Stimulated activated CD8-positive, alpha-beta memory T cell treated with anti-CD3 and anti-CD28 coated beads, Interleukin-12 subunit alpha, Interleukin-12 subunit beta, amount 100 ng/mL, for 24 hours (primary cell): ENCODE measurements at regions not wholly inside any gene's neighbourhood (a gene's known extent, or its start where the extent isn't known, plus 50 kb on each side); places are given as distances from the start of the nearest gene placed in this dataset.

Experiments used
- DNase-seq: peaks from one replicate; pipeline ENCODE4 v3.0.0-alpha.2; 2020; ENCODE audit errors: extremely low read depth

- DNase-seq = no peak
Observed at GRCh38 chr13:72004246-72004645, 137.2 kb upstream of the DACH1 start.

- no peak for DNase-seq
Observed at GRCh38 chr13:71998223-71998622, 131.2 kb upstream of the DACH1 start.

- no peak for DNase-seq
Observed at GRCh38 chr13:71979616-71980015, 112.6 kb upstream of the DACH1 start.

GRCh38 chr13:71977028-71977427 is 110.0 kb upstream of the DACH1 start:
- DNase-seq = no peak

GRCh38 chr13:71967990-71968389 is 101.0 kb upstream of the DACH1 start:
- DNase-seq = no peak

- DNase-seq = no peak
Observed at GRCh38 chr13:71964491-71965100, 97.6 kb upstream of the DACH1 start.

GRCh38 chr13:71962735-71963134 is 95.7 kb upstream of the DACH1 start:
- no peak for DNase-seq

- DNase-seq = no peak
Observed at GRCh38 chr13:71962126-71962525, 95.1 kb upstream of the DACH1 start.

GRCh38 chr13:71949441-71949840 is 82.4 kb upstream of the DACH1 start:
- no peak for DNase-seq

- no peak for DNase-seq
Observed at GRCh38 chr13:71939186-71939585, 72.2 kb upstream of the DACH1 start.

- DNase-seq = no peak
Observed at GRCh38 chr13:71935166-71935840, 68.3 kb upstream of the DACH1 start.

- no peak for DNase-seq
Observed at GRCh38 chr13:71924931-71925330, 57.9 kb upstream of the DACH1 start.

GRCh38 chr13:71922194-71922593 is 55.2 kb upstream of the DACH1 start:
- DNase-seq = no peak
